Retina (tissue), 1 donor: ENCODE measurements at regions not wholly inside any gene's neighbourhood (a gene's known extent, or its start where the extent isn't known, plus 50 kb on each side); places are given as distances from the start of the nearest gene placed in this dataset.
"Not testable (repeated sequence)": the region's sequence is repeated elsewhere in the genome, so short reads cannot be mapped to it uniquely, and the experiment has no call there.

ENCODE experiments used
- DNase-seq: peaks from one replicate; pipeline ENCODE4 v3.0.0-alpha.2; 2016

- no peak for DNase-seq
Observed at GRCh38 chr10:64037071-64037661, 516.0 kb downstream of the REEP3 start.

DNA sequence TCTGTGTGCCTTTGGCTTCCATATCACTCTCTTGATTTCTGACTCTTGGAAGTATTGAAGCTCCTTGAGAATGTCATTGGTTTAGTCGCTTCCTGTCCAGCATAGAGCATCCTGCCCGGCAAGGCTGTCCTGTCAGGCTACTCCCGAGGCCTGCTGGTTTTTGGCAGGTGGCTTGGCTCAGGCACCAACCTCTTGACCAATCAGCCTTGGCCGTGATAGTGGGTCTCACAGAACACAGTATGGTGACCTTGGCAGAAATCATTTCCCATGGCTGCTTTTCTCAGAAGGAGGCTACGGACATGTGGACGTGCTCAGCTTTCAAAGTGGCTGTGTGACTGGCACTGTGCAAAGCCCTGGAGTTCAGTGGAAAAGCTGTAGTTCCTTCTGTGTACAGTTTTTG is 516.9 kb downstream of the REEP3 start:
- DNase-seq, result no peak

GRCh38 chr10:64039198-64039597 is 518.0 kb downstream of the REEP3 start:
- no peak for DNase-seq

DNA sequence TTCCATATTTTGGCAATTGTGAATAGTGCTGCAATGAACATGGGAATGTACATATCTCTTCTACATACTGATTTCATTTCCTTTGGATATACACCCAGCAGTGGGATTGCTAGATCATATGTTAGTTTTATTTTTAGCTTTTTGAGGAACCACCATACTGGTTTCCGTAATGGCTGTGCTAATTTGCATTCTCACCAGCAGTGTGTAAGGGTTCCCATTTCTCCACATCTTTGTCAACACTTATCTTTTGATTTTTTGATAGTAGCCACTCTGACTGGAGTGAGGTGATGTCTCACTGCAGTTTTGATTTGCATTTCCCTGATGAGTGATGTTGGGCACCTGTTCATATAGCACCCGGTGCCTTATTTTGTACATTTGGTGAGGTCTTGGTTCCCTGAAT is 519.6 kb downstream of the REEP3 start:
- DNase-seq, result no peak

- DNase-seq, result peak; percentile 85
Observed at GRCh38 chr10:64041185-64041988, 520.2 kb downstream of the REEP3 start.

GRCh38 chr10:64041989-64042490 is 520.8 kb downstream of the REEP3 start:
- DNase-seq, result no peak

- no peak for DNase-seq
Observed at GRCh38 chr10:64044098-64044497, 522.9 kb downstream of the REEP3 start.

GRCh38 chr10:64044957-64045632 is 523.9 kb downstream of the REEP3 start:
- not testable (repeated sequence) for DNase-seq

DNA sequence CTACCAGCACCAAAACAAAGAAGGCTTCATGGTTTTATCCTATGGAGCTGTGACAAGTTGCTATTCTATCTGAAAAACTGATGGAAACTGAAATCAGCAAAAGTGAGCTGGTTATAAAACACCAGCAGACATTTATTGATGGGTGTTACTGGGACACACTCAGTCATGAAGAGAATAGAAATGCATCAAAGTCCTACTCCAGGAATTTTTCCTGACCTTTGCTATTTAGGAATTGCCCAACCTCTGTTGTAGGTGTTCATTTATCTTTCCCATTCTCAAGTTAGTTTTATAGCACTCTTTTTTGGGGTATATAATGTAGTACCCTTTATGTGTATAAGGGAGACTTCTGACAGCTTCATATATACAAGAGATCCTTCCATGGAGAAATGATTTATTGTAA is 533.2 kb downstream of the REEP3 start:
- DNase-seq, result no peak

- no peak for DNase-seq
Observed at GRCh38 chr10:64059884-64060283, 538.7 kb downstream of the REEP3 start.

- no peak for DNase-seq
Observed at GRCh38 chr10:64060389-64060788, 539.2 kb downstream of the REEP3 start.

DNA sequence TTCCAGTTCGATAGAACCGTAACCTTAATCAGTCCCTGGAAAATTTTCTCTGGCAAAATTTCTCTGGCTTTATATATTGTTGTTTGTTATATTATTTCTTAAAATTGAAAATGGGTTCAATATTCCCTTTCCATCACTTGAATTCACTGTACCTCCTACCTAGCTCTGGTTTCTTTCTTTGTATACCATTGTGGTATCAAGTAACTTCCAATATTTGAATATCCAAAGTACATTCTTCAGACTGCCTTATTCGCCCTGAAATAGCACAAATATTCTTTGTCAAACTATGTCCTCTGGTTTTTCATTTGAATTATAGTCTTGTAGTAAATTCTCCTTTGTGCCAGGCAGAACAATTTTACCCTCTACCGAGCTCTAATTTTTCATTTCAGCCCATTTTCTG is 541.6 kb downstream of the REEP3 start:
- no peak for DNase-seq

DNA sequence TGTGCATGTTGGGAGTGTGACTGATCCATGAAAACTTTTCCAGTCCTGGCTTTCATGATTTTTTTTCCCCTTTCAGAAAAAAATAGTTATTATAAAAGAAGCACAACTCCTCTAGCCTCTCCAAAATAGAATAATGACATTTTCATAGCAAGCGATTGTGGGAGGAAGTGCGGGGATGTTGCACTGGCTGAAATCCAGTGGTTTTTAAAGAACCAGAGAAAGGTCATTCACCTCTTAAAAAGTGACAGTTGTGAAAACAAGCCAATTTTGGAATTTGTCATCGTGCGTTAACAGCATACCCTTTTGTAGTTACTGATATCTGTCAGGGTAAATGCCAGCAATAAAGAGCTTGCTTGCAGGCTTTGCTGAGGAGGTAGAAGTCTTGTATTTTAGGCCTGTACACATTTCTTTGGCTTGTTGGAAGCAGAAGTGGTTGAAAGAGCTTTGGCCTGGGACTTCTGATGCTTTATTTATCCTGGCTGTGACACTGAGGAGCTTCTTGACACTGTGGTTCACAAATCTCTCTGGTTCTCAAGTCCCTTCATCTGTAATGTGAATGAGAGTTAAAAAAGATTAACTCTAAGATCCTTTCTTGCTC is 545.9 kb downstream of the REEP3 start:
- no peak for DNase-seq

- no peak for DNase-seq
Observed at GRCh38 chr10:64067859-64068258, 546.7 kb downstream of the REEP3 start.

- DNase-seq, result no peak
Observed at GRCh38 chr10:64070241-64070640, 549.0 kb downstream of the REEP3 start.

GRCh38 chr10:64071218-64071617 is 550.0 kb downstream of the REEP3 start:
- no peak for DNase-seq

GRCh38 chr10:64075604-64076003 is 554.4 kb downstream of the REEP3 start:
- no peak for DNase-seq

GRCh38 chr10:64076322-64076940 is 555.2 kb downstream of the REEP3 start:
- DNase-seq, result no peak

DNA sequence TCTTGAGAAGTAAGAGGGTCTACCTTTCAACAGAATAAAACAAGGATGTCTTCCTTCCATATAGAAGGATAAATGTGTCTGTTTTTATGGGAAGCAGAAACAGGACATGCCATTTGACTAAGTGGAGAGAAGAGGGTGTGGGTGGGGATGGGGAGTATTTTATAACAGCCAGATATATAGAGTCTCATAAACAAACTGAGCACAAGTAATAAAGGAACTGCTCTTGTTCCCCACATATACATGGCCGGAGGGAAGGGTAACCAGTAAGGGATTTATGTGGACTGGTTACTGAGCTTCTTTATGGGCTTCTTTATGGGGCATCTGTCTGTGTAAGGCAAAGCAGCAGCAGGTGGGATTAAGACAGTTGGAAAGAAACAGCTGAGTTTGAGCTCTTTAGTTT is 558.1 kb downstream of the REEP3 start:
- no peak for DNase-seq

DNA sequence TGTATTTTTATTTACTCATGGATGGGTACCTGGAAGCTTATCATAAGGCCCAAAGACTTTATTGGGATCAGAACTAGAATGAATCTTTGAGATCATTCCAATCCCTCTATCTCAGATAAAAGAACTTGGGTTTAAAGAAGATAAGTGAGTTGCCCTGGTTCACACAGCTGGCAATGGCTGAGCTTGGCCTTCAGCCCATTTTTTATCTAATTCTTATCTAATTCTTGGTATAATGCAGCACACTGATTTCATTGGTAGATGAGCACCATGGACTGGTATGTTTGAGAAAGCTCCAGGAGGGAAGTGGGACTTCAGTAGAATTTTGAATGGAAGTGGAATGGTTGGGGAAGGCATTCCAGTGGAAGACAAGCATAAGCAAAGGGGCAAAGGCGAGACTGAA is 558.9 kb downstream of the REEP3 start:
- DNase-seq, result no peak

DNA sequence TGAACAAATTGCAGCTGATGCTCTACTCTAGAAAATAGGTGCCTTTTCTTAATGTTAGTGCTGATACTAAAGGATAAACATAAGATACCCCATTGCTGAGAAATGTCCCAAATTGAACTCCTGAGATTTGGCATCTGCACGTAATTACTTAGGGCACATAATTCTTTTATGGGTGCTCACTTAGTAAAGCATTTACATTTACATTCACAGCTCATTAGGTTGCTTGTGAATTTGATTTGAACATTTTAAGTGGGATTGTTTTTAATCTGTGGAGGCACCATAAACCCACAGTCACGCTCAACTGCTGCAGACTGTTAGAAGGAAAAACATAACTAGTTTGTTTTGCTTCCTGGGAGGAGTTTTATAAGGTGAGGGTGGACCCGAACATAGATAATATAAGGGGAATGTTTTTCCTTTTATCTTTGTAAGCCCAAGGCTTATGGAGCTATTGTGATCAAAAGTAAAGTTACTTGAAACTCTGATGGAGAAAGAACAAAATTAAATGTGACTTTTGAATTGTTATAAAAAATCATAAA is 560.8 kb downstream of the REEP3 start:
- no peak for DNase-seq

DNA sequence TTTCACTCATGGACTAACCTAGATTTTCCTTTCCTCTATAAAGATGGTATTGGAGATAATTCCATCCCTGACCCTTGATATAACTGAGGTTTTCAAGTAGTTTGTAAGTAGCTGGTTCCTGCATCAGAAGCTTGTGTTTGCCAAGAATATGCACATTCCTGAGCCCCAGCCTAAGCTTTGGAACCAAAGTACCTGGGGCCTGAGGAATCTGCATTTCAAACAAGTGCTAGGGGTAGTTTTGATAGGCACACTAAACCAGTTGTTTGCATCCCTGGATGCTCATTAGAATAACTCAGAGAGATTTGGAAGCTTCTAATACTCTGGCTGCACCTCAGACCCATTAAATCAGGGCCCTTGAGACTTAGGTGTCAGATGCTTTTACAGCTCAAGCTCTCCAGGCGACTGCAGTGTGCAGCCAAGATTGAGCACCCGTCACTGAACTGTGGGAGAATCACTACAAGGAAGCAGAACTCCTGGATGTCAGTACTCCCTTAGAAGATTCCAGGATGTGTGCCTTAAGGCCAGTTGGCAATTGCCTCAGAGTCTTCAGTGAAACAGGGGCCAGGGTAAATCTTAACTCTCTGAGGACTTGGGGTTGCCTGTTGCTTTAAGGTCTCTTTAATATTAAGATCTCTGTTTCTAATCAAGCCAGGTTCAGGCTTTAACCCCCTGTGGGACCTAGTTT is 565.0 kb downstream of the REEP3 start:
- no peak for DNase-seq
